VCaP (cell line): ENCODE measurements at regions not wholly inside any gene's neighbourhood (a gene's known extent, or its start where the extent isn't known, plus 50 kb on each side); places are given as distances from the start of the nearest gene placed in this dataset.

Experiments used
- H3K27ac ChIP-seq: fragments of 450-650 bp; 2 replicates; pipeline ENCODE4 v1.5.1; 2017
- CTCF ChIP-seq: fragments of 450-650 bp; conservative IDR thresholded peaks from 2 replicates; pipeline ENCODE4 v1.5.1; 2017; ENCODE audit warnings: mild to moderate bottlenecking, moderate library complexity

- no peak overlapping the region for H3K27ac ChIP-seq
- no peak for TF ChIP-seq CTCF
Observed at GRCh38 chr5:124552526-124552925, 193.9 kb downstream of the ZNF608 start.

- H3K27ac ChIP-seq = no peak overlapping the region
- TF ChIP-seq CTCF = no peak
Observed at GRCh38 chr5:124551939-124552279, 194.5 kb downstream of the ZNF608 start.

- TF ChIP-seq CTCF = no peak
- no peak overlapping the region for H3K27ac ChIP-seq
Observed at GRCh38 chr5:124550731-124551130, 195.7 kb downstream of the ZNF608 start.

GRCh38 chr5:124549891-124550436, 196.5 kb downstream of the ZNF608 start:
- TF ChIP-seq CTCF = no peak
- no peak overlapping the region for H3K27ac ChIP-seq

- no peak overlapping the region for H3K27ac ChIP-seq
- TF ChIP-seq CTCF = no peak
Observed at GRCh38 chr5:124546643-124547042, 199.8 kb downstream of the ZNF608 start.

GRCh38 chr5:124544366-124545055, 201.9 kb downstream of the ZNF608 start:
- no peak for TF ChIP-seq CTCF
- H3K27ac ChIP-seq = no peak overlapping the region

GRCh38 chr5:124538931-124539330, 207.5 kb downstream of the ZNF608 start:
- TF ChIP-seq CTCF = no peak
- H3K27ac ChIP-seq = no peak overlapping the region
